ENCODE measurements at regions not wholly inside any gene's neighbourhood (a gene's known extent, or its start where the extent isn't known, plus 50 kb on each side); places are given as distances from the start of the nearest gene placed in this dataset.

DNA sequence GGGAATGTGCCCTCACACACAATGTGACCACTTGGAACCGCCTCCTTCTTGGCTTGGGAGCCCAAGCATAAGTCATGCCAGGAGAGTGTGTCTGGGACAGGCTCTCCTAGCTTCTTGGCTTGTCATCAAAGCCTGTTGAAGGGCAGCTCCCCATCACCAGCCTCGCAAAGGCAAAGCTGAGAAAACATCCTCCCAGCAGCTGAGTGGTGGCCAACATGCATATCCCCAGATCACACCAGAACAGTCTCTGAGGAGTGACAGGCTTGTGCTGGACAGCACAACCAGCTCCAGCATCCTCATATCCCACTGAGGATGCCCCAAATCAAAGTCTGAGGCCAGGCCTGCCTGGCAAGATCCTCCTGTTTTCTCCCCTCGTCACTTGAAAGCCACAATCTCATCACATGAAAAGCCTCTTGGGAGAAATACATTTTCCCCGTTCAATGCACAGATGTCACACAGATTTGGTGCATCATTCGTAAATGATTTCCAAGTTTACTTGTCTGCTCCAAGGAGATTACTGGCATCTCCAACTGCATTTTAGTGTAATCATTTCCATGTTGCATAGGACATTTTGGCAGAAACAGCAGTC is 269.3 kb downstream of the TTC32 start:
- Histone ChIP-seq H3K27ac (no peak overlapping the region), H3K4me1 (no peaks in the 10 kb centered on the region), H3K9me3 (peaks cover 0 to 7% (median 0%) of the 10 kb centered on the region in 4 donors), H3K27me3 (no peaks in the 10 kb centered on the region), H3K36me3 (no peaks in the 10 kb centered on the region), H3K4me3 (no peak overlapping the region)
- TF ChIP-seq EP300 (IDR thresholded peaks at IDR 0.05) (no peak), POLR2A (IDR thresholded peaks at IDR 0.05) (no peak)
- TF ChIP-seq, protein P1, sequence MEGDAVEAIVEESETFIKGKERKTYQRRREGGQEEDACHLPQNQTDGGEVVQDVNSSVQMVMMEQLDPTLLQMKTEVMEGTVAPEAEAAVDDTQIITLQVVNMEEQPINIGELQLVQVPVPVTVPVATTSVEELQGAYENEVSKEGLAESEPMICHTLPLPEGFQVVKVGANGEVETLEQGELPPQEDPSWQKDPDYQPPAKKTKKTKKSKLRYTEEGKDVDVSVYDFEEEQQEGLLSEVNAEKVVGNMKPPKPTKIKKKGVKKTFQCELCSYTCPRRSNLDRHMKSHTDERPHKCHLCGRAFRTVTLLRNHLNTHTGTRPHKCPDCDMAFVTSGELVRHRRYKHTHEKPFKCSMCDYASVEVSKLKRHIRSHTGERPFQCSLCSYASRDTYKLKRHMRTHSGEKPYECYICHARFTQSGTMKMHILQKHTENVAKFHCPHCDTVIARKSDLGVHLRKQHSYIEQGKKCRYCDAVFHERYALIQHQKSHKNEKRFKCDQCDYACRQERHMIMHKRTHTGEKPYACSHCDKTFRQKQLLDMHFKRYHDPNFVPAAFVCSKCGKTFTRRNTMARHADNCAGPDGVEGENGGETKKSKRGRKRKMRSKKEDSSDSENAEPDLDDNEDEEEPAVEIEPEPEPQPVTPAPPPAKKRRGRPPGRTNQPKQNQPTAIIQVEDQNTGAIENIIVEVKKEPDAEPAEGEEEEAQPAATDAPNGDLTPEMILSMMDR (IDR thresholded peaks at IDR 0.05): no peak
- no peak for DNase-seq (ENCODE audit: low spot score in 2 of 2)
- WGBS, 2 donors: 46 to 51% methylated on average over 5 of the region's 5 CpGs

DNA sequence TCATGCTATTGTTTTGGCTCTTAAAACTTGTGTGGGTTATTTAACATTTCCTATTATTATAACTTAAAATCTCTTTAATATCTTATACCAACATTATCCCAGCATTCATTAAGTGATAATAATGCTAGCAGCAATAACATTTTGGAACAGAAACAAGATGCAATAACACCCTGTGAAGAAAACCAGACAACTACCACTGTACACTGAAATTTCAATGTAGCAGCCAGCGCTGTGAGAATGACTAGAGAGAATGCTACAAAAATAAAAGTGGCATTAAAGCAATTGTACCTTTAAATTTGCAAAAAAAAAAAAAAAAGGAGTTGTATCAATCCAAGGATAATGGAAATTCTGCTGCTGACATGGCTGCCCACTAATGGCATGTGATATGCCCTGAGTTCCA is 269.9 kb downstream of the TTC32 start:
- Histone ChIP-seq H3K27me3 (no peaks in the 10 kb centered on the region), H3K4me3 (no peak overlapping the region), H3K9me3 (peaks cover 0 to 13% (median 0%) of the 10 kb centered on the region in 4 donors), H3K36me3 (no peaks in the 10 kb centered on the region), H3K27ac (no peak overlapping the region), H3K4me1 (no peaks in the 10 kb centered on the region)
- WGBS, 2 donors: 93 to 94% methylated on average over 1 of the region's 1 CpG
- TF ChIP-seq, protein P1 (IDR thresholded peaks at IDR 0.05): no peak
- TF ChIP-seq POLR2A (IDR thresholded peaks at IDR 0.05) (no peak), EP300 (IDR thresholded peaks at IDR 0.05) (no peak)
- no peak for DNase-seq (ENCODE audit: low spot score in 2 of 2)

DNA sequence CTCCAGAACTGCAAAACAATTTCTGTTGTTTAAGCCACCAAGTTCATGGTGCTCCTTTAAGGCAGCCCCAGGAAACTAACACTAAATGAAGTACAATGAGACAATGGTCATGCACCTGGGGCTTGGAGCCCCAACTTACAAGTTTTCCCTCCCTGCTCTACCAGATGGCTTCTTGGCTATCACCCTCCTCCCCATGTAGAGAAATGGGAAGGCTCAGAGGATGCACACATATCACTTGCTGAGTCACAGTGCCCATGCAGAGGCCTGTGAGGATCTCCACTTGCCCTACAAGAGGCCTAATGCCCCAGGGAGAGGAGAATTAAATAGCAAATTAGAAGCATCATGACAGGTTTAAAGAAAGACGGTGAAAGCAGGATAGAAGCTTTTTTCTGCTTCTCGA is 270.9 kb downstream of the TTC32 start:
- Histone ChIP-seq H3K4me1 (no peaks in the 10 kb centered on the region), H3K4me3 (no peak overlapping the region), H3K27ac (no peak overlapping the region), H3K36me3 (no peaks in the 10 kb centered on the region), H3K9me3 (peaks cover 0 to 20% (median 0%) of the 10 kb centered on the region in 4 donors), H3K27me3 (no peaks in the 10 kb centered on the region)
- DNase-seq (ENCODE audit: low spot score in 2 of 2): no peak
- WGBS, 2 donors: 81 to 94% methylated on average over 2 of the region's 2 CpGs
- TF ChIP-seq, protein P1 (IDR thresholded peaks at IDR 0.05): no peak
- TF ChIP-seq POLR2A (IDR thresholded peaks at IDR 0.05): no peak
- no peak for TF ChIP-seq EP300 (IDR thresholded peaks at IDR 0.05)

DNA sequence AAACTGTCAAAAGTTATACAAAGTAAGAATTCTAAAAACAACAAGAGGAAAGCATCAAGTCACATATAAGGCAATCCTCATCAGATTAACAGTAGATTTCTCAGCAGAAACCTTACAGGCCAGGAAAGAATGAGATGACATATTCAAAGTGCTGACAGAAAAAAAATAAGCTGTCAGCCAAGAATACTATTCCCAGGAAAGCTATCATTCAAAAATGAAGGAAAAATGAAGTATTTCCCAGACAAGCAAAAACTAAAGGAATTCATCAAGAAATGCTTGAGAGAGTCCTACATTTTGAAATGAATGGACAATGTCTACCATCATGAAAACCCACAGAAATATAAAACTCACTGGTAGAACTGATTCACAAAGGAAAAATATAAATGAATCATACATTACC is 268.9 kb upstream of the OSR1 start:
- TF ChIP-seq EP300 (IDR thresholded peaks at IDR 0.05): no peak
- H3K9me3 ChIP-seq: peaks cover 0 to 20% (median 0%) of the 10 kb centered on the region in 4 donors
- H3K4me3 ChIP-seq: no peak overlapping the region
- H3K27me3 ChIP-seq: no peaks in the 10 kb centered on the region
- H3K4me1 ChIP-seq: no peaks in the 10 kb centered on the region
- DNase-seq (ENCODE audit: low spot score in 2 of 2): no peak
- no peak overlapping the region for H3K27ac ChIP-seq
- H3K36me3 ChIP-seq: no peaks in the 10 kb centered on the region

DNA sequence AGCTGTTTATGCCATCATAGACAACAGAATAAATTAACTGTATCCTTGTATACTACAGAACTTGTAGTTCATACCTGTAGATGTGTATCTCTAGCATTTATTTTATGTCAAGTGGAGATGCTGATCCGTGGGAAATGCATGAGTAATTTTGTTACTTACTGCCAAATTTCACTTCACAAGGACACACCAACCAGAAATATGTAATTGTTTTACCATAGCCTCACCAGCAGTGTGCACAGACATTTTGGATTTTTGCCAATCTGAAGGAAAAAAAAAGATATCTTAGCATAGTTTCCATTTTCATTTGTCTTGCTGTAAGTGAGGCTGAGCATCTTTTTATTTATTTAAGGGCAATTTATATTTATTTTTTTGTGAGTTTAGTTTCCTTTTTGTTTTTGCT is 265.1 kb upstream of the OSR1 start:
- H3K4me3 ChIP-seq: no peak overlapping the region
- peaks cover 0 to 29% (median 3%) of the 10 kb centered on the region in 4 donors for H3K9me3 ChIP-seq
- DNase-seq (ENCODE audit: low spot score in 2 of 2): no peak
- H3K4me1 ChIP-seq: no peaks in the 10 kb centered on the region
- 16 to 22% methylated on average over 1 of the region's 1 CpG for WGBS, 2 donors
- H3K27ac ChIP-seq: no peak overlapping the region
- no peaks in the 10 kb centered on the region for H3K27me3 ChIP-seq
- no peaks in the 10 kb centered on the region for H3K36me3 ChIP-seq
- no peak for TF ChIP-seq POLR2A (IDR thresholded peaks at IDR 0.05)
- TF ChIP-seq EP300 (IDR thresholded peaks at IDR 0.05): no peak
- TF ChIP-seq, protein P1 (IDR thresholded peaks at IDR 0.05): no peak
